HUDEP-2 (cell line): ENCODE measurements at regions not wholly inside any gene's neighbourhood (a gene's known extent, or its start where the extent isn't known, plus 50 kb on each side); places are given as distances from the start of the nearest gene placed in this dataset.

Source experiments
- DNase-seq, 76 experiments: peaks; one replicate each; lab custom pipeline; 2025; ENCODE audit not compliant: unreplicated experiment in 76 of 76; lab: John Stamatoyannopoulos, UW

DNA sequence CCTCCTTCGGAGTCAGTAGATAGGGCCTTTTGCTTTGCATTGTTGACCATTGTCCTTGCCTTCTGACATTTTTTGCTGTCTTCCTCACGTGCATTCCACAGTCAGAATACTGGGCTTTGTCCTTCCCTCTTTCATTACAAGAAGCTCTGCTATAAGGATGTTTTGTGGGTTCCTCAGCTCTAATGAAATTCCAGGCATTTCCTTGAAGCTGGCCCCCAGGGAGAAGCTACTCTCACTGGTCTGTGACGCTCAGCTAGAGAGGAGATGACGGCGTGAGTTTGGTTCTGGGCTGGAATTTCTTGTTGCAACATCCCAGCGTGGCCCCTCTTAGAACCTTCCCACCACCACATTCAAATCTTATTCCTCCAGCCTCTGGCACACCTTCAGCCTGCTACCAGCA lies 210.2 kb downstream of the TJP1 start:
- no peak for DNase-seq

DNA sequence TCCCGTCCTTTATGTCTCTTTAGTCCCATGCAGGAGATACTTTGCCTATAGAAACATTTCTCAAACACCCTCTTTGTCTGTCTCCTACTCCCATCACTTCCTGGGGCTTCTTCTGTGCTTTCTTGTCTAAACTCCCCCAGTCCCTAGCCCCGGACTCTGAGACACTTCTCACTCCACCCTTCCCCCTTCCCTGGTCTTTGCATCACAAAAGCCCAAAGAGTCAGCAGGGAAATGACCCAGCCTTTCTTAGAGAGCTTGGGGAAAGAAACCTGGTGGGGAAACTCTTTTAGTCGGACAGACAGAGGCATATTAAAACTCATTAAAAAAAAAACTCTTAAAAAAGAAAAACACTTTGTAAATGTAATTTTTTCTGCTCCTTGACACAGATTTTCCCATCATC lies 211.2 kb downstream of the TJP1 start:
- no peak for DNase-seq

DNA sequence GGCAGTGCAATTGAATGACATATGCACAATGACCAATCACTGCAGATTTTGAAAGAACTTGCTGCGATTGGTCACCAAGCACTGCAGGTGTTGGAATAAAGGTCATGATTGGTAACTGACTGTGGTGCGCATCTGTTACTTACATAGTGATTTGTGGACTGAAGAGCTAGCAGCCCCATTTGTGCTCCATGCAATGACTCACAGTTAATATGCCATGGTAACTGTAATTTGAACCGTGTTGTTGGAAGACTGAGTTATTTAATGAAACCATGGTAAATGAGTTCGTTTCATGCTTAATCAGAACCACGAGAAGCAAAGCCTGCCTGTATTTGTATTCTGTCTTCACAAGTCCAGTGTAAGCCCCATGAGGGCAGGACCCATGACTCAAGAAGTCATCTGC lies 220.5 kb downstream of the TJP1 start:
- DNase-seq = no peak

DNA sequence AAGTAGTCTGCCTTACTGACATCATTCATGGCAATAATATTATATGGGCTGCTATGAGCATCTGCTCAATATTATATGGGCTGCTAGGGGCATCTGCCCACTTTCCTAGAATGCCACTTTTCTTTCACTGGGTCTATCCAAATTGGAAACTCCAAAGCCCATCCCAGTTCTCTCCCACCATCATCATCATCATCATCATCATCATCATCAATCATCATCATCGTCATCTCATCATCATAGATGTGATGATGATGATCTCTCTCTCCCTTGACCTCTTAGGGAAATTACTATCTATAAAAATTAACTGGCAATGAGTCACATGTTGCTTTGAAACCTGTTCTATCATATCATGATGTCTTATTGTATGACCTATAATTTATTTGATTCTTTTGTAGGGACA lies 222.0 kb downstream of the TJP1 start:
- DNase-seq = no peak

DNA sequence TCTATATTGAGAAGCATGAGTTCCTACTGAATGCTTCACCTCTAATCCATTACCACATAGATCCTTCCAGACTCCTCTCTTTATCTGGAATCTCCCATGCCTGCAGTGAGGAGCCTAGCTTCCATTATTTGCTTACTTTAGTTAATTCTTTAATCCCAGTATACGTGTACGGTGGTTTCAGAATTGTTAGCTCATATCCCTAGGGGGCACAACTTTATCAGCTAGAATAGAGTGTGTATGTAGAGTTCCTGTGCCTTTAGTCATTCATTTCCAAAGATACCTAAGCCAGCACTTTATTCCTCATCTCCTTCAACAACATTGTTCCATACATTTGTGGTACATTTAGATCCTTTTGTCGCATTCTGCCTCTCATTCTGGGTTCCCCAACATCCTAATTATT lies 226.0 kb downstream of the TJP1 start:
- DNase-seq = no peak

DNA sequence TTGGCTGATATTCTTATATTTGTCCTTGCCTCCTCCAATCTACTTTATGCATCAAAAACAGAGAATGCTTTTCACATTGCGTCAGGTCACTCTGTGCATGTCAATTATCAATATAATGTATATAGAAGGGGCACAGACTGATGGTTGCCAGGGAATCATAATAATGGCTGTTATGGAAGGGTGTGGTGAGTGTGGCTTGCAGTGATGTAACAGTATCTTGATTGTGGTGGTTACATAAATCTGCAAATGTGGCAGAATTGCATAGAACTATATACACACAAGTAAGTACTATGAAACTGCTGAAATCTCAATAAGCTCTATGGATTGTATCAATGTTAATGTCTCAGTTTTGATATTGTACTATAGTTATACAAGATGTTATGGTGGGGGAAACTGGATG lies 228.6 kb downstream of the TJP1 start:
- no peak for DNase-seq

DNA sequence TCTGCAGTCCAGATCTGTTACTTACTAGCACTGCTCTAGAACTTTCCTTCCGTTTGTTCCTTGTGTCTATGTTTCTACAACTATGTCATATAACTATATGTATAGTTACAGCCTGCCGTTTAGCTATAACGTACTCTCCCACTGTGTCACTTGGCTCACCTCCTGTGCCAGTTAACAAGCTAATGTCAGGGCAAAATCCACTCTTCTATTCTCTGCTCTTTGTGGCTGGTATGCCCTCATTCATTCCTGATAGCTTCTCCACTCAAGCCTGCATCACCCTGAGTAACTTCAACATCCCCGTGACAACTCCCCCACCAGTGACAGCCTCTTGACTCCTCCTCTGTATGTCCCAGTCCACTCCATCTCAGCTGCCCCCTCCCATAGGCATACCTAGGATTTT lies 229.2 kb downstream of the TJP1 start:
- no peak for DNase-seq

DNA sequence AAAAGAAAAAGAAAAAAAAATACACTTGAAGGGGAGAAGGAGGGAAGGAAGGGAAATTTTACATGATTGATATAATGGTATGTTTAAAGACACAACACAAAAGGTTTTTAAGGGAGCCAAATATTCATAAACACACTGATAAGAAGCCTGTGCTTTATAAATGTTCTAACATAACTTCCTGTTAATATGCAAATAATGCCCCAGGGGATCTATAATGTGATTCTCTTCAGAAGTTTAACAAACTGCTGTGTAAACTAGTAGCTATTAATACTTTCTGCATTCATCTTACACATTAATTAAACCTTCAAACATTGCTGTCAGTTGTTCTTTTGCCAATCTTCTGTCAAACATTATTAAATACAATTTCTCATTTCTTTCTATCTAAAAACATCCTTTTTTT lies 231.6 kb downstream of the TJP1 start:
- no peak for DNase-seq

DNA sequence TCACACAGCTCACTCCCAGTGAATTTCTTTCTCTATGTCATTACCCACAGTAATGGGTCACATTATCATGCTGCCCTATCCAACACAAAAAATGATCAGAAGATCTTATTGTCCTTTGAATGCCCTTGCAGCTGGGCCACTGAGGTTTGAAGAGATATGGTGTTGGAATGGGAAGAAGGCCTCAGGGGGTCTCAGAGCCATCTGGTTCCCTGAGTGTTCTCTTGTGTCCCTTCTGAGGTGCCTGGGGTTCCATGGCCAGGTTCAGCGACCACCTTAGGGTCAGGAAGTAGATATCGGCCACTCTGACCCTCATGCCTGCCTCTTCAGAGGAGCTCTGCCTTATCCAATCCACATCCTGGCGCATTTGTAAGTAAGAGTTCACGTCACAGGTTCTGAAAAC lies 232.3 kb downstream of the TJP1 start:
- no peak for DNase-seq

DNA sequence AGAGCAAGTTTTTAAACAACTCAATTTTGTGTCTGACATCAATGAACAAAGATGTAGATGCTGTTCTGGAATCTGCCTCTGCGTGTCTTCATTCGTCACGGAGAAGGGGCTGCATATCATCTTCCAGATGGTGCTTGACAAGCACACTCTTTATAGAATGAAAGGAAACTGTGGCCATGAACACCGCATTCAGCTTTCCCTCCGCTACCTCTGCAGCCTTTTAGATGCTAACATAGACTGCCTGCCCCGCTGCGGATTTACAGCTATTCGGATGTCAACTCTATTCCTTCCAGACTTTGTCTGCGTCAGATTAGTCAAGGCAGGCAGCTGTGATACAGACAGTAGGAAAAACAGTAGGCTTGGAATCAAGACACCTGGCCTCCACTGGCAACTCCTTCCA lies 232.9 kb downstream of the TJP1 start:
- no peak for DNase-seq

DNA sequence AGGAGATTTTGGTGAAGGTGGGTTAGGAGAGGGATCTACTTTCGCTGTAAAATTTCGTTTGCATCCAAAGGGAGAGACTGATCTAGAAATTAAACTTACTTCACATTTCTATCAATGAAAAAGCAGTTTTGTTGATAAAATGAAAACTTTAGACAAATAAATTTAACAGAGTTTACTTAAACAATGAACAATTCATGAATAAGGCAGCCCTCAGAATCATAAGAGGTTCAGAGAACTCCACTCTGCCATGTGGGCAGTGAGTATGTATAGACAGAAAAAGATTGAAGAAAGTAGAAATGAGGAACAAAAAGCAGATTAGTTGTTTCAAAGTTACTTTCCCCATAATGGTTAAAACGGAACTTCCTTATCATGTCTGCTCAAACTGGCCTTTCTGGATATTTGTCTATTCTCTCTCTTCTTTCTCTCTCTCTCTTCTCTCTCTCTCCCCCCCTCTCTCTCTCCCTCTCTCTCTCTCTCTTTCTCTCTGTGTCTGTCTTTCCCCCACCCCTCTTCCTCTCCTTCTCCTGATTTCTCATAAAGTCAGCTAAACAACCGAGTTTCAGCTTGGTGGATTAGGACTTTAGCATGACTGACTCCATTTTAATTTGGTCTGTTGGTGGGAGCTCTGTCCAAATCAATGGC lies 248.9 kb downstream of the TJP1 start:
- no peak for DNase-seq

DNA sequence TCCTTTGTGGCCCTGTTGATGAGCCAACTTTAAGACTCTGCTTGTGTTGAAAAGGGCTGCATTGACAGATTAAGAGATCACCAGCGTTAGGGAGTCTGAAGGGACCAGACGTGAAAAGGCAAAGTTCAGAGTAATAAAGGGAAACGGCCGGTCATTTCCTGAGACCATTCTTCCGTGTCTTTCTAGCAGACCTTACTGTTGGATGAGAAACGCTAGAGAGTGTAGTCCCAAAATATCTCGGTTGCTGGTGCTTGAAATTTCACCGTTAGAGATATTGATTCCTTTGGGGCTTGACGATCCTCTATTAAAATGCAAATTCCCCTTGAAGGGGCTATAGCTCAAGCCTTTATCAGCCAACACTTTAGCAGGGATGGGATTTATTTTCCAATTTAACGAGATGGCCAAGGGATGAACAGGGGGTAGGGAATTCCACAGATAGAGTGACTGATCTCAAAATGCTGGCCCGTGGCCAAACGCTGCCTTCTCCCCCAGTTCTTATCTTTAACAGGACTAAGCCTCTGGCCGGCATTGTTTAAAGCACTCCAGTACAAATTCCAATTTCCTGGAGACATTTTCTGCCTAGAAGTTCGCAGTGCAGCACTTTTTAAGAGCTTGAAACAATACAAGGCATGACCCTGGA lies 250.4 kb downstream of the TJP1 start:
- DNase-seq = peak in 1 of 76 experiments; percentile 5

DNA sequence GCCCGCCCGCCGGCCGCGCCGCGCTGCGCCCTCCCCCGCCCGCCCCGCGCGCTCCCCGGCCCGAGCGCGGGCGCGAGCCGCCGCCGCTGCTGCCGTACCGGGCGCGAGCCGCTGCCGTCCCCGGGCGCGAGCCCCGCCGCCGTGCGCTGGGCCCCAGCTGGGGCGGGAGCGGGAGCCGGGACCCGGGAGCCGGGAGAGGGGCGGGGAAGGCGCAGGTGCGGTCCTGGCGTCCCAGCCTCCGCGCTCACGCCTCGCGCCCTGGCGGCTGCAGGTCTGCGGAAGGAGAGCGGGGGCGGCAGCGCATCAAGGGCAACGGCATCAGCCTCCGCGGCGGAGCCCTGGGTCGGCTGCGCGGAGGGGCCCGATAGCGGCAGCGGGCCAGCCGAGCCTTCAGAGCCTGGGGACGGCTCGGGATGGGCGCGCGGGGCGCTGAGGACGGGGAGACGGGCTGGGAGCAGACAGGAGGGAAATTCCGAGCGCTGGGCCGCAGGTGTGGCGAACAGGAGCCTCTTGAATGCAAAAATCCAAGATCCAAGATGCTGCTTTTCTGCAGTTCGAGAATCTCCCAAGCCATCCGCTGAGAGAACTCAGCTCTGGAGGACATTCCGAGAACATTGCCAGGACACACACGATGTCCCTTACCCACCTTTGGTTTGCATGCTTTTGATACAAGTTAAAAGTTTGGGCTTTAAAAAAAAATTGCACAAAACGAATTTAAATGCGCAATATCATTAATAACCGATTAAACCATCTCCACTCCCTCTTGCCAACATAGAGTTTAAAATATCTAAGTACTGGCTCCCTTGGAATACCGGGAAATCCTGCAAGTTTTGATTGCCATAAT lies 251.1 kb downstream of the TJP1 start:
- DNase-seq = no peak

DNA sequence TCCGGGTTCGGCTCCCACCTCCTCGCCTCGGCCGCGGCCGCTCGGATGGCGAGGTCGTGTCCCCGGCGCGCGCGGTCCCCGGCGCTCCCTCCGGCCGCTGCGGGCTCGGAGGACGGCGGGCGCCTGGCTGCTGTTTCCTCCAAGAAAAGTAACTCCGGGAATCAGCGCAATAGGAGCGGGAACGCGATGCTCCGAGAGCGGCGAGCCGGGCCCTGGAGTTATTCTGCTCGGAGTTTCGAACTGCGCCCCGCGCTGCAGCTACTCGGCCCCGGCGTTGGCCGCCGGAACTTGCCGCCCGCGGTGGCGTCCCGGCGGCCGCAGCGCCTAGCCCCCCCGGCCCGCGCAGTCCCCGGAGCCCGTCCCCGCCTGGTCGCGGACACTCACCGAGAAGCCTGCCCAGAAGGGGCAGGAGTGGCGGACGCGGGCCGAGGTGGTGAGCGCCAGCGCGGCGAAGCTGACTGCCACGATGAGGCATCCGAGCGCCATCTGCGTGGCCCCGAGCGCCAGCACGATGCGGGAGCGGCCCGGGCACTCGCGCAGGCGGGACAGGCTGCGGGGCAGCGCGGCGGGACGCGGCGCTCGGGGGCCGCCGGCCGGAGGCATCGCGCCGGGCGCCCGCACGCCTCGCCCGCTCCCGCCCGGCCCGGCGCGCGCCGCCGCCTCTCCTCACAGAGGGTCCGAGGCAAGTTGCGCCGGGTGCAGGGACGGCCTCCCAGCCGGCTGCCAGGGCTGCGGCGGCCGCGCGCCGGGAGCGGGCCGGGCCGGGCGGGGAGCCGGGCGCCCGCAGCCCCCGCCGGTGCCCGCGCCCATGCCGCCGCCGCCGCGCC lies 251.9 kb downstream of the TJP1 start:
- DNase-seq = no peak

DNA sequence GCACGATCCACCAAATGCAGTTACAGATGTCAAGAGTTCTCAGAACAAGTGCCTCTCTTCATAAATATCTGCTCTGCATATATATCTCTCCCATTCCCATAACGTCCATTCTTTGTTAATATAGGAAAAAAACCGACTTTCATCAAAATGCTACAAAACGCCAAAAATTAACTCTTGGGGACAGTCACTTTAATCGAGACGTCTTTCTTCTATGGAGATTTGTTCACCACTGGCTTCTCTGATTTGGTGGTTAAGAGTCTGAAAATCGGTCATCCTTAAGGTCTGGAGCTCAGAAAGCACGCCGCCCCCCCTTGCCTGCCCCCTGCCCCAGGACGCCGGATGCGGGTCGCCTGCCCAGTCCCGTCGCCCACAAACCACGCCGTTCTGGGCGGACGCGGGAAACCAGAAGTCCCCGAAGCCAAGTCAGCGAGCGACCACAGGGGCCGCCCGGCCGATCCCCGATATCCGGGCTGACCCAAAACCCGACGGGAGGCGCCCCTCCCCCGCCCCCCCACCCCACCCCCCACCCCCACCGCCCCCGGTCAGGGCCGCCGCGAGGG lies 252.7 kb downstream of the TJP1 start:
- DNase-seq = no peak

DNA sequence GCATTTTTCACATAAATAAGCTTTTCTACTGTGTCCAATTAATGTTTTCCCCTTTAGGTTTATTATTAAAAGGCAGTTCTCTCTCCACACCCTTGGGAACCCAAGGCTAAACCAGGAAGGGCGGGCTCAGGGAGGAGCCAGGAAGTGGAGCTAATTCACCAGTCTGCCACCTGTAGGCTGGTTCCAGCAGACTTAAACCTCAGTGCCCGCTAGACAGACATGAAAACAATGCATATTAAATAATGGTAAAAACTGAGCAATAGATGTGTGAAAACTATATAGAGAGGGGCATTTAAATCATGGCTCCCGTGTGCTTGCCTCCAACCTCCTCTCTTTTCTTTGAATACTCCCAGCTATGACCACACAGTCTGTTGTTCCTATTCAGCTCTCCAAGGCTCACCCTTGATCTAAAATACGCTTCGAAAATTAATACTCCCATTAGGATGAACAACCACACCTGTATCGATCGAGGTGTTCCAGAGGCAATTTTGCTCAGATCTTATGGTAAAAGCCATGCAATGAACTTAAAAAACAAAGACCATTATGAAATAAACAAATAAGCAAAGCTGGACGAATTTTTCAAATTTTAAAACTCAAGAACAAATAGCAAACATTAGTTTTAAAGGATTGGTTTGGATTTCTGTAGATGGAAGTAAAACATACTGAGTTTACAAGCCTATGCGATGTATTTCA lies 253.3 kb downstream of the TJP1 start:
- DNase-seq = peak in 20 of 76 experiments; percentile 2 to 40 (median 9)

DNA sequence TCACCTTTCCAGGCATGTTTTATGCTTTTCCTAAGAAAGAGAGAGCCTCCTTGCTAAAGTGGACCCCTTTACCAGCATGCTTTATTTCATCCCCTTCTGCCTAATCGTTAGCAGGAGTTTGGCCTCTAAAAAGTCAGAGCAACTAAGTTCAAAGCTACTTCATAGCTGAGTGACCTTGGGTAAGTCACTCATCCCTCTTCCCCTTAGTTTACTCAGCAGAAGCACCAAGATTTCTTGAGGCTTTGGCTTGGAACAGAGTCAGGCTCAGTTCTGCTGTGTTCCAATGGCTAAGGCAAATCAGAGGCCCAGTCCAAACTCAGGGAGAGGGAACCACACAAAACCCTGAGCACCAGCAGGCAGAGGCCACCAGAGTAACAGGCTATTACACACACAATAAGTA lies 254.9 kb downstream of the TJP1 start:
- DNase-seq = no peak

DNA sequence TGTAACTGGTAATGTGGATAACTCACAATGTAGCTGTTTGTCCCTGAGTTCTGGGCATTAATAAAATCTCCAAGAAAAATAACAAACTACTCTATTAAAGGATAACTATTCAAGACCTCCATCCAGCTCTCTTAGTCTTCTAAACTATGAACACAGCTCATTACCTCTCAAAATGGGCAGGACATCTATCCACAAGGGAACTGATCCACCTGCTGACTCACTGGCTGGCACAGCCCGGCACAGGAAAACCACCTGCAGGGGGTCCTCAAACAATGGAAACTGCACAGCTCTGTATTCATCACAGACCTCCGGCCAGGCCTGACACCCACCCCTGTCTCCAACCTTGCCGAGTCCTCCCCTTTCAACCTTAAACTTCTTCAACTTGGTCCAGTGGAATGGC lies 255.4 kb downstream of the TJP1 start:
- no peak for DNase-seq

DNA sequence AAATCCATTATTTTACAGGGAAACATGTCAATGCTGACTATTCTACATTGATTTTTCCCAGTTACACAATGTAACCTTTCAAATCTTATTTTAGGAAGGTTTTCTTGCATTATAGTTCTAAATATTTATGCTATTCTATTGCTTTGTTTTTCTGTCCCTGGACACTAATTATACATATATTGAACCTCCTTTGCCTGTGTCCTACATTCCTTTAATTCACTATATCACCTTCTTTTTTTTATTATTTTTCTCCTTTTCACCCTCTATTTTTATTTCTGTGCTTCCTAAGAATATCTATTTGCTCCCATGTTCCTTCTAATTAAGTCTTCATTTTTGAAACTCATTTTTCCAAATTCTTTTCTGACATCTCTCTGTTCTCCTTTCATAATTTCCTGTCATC lies 259.2 kb downstream of the TJP1 start:
- no peak for DNase-seq

DNA sequence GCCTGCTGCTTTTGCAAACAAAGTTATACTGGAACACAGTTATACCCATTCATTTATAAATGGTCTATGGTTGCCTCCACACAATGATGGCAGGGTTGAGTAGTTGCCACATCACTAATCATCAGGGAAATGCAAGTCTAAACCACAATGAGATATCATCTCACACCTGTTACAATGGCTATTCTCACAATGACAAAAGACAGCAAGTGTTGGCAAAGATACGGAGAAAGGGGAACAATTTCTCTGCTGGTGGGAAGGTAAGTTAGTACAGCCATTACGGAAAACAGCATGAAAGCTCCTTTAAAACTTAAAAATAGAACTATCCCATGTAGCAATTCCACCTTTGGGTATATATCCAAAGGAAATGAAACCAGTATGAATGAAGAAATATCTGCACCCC lies 261.4 kb downstream of the TJP1 start:
- DNase-seq = no peak
